Gastroesophageal sphincter (tissue), 3 donors: ENCODE measurements at regions not wholly inside any gene's neighbourhood (a gene's known extent, or its start where the extent isn't known, plus 50 kb on each side); places are given as distances from the start of the nearest gene placed in this dataset.

ENCODE experiments used
- CTCF ChIP-seq, 4 experiments: fragments of 200-600 bp in 2 of 4; fragments of 450-650 bp in 2 of 4; sonication (generic) in 1 of 4; IDR thresholded peaks; one replicate each; pipeline ENCODE4 v1.5.1; 2017 to 2019; ENCODE audit warnings: antibody characterized with exemption in 4 of 4, mild to moderate bottlenecking in 2 of 4, moderate library complexity in 2 of 4
- EP300 ChIP-seq: sonication (generic); formaldehyde crosslinking; IDR thresholded peaks from one replicate; pipeline ENCODE4 v1.6.1; 2017; ENCODE audit warnings: antibody characterized with exemption, mild to moderate bottlenecking
- POLR2A ChIP-seq, 2 donors: fragments of 450-650 bp; IDR thresholded peaks; one replicate each; pipeline ENCODE4 v1.6.1; 2017; ENCODE audit warnings: antibody characterized with exemption in 2 of 2, mild to moderate bottlenecking in 2 of 2, moderate library complexity in 1 of 2
- POLR2AphosphoS5 ChIP-seq: sonication (generic); formaldehyde crosslinking; IDR thresholded peaks from one replicate; pipeline ENCODE4 v1.6.1; 2017; ENCODE audit warnings: antibody characterized with exemption

GRCh38 chr3:177881351-177881750 is 654.9 kb upstream of the KCNMB2 start:
- TF ChIP-seq POLR2A (IDR thresholded peaks at IDR 0.05) (no peak), CTCF (IDR thresholded peaks at IDR 0.05) (no peak), POLR2AphosphoS5 (no peak), EP300 (no peak)
